ENCODE measurements at regions not wholly inside any gene's neighbourhood (a gene's known extent, or its start where the extent isn't known, plus 50 kb on each side); places are given as distances from the start of the nearest gene placed in this dataset.

DNA sequence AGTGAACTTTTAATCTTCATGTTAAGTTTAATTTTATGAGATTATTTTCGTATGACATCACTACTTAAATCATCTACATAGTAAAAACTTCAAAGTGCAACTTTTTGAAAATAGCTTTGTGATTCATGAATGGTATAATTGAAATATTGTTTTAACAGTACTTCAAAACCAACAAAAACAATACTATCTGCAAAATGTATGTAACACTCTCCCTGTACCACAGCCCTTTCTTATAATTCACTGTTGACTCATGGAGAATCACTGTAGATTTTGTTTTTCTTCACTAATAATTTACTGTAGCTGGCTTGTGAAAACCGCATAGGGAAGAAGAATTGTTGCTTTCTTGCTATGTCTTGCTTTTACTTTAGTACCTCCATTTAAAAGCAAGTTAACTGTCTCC is 301.4 kb upstream of the ADAMTS5 start:
- TF ChIP-seq, protein P1, sequence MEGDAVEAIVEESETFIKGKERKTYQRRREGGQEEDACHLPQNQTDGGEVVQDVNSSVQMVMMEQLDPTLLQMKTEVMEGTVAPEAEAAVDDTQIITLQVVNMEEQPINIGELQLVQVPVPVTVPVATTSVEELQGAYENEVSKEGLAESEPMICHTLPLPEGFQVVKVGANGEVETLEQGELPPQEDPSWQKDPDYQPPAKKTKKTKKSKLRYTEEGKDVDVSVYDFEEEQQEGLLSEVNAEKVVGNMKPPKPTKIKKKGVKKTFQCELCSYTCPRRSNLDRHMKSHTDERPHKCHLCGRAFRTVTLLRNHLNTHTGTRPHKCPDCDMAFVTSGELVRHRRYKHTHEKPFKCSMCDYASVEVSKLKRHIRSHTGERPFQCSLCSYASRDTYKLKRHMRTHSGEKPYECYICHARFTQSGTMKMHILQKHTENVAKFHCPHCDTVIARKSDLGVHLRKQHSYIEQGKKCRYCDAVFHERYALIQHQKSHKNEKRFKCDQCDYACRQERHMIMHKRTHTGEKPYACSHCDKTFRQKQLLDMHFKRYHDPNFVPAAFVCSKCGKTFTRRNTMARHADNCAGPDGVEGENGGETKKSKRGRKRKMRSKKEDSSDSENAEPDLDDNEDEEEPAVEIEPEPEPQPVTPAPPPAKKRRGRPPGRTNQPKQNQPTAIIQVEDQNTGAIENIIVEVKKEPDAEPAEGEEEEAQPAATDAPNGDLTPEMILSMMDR (optimal IDR thresholded peaks at IDR 0.05 in 1 of 3, IDR thresholded peaks at IDR 0.05 in 1 of 3, conservative IDR thresholded peaks at IDR 0.05 in 1 of 3; ENCODE audit: extremely low read depth in 1 of 3, insufficient read depth in 2 of 3, low read length in 3 of 3) = no peak
- TF ChIP-seq EZH2 (IDR thresholded peaks at IDR 0.05; ENCODE audit: low read length) = no peak
